NB4 (cell line): ENCODE measurements at regions not wholly inside any gene's neighbourhood (a gene's known extent, or its start where the extent isn't known, plus 50 kb on each side); places are given as distances from the start of the nearest gene placed in this dataset.

Experiments
- DNase-seq: peaks from one replicate; pipeline ENCODE4 v3.0.0; 2010; ENCODE audit warnings: low read depth
- H3K4me3 ChIP-seq: one replicate; pipeline ENCODE4 v1.5.1; 2011; ENCODE audit warnings: mild to moderate bottlenecking, low read depth, low read length, moderate library complexity
- MAX ChIP-seq: IDR thresholded peaks from 2 replicates; pipeline ENCODE4 v1.6.1; 2011; ENCODE audit warnings: low read depth, low read length
- MYC ChIP-seq: IDR thresholded peaks from 2 replicates; pipeline ENCODE4 v1.6.1; 2011; ENCODE audit warnings: low read depth, low read length
- POLR2A ChIP-seq: IDR thresholded peaks from 2 replicates; pipeline ENCODE4 v1.6.1; 2011; ENCODE audit warnings: mild to moderate bottlenecking; ENCODE audit not compliant: insufficient read length; ENCODE audit errors: extremely low read depth
- TF ChIP-seq, protein P1 (sequence below): IDR thresholded peaks from one replicate; pipeline ENCODE4 v1.5.1; 2012; ENCODE audit warnings: low read depth, low read length

DNA sequence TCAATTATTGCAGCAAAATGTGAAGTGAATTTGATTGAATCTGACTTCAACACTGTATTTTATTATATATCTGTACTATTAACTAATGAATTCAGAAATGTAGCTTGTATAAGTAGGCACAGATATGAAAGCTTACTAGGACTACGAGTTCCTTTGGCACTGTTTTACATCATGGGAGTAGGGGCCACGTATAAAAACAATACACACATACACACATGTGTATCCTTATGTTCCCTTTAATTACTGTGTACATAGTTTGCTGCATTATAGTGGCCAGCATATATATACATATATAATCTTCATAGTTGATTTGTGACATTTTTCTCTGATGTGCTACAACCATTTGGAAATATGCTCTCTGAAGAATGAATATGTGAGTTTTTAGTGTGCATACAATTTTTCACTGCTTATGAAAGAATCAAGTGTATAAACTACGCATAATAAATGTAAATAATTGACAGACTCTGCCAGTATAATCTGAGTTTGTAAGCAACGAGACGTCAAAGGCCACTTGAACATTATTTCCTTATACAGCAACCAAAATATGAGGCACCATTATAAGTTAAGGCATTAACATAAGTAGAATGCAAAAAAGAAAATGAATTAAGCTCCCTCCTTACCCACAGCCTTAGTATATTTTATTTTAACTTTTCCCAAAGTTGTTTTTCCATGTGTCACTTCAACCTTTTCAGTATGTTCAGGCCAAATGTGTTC is 98.1 kb upstream of the GALNT5 start:
- TF ChIP-seq, protein P1, sequence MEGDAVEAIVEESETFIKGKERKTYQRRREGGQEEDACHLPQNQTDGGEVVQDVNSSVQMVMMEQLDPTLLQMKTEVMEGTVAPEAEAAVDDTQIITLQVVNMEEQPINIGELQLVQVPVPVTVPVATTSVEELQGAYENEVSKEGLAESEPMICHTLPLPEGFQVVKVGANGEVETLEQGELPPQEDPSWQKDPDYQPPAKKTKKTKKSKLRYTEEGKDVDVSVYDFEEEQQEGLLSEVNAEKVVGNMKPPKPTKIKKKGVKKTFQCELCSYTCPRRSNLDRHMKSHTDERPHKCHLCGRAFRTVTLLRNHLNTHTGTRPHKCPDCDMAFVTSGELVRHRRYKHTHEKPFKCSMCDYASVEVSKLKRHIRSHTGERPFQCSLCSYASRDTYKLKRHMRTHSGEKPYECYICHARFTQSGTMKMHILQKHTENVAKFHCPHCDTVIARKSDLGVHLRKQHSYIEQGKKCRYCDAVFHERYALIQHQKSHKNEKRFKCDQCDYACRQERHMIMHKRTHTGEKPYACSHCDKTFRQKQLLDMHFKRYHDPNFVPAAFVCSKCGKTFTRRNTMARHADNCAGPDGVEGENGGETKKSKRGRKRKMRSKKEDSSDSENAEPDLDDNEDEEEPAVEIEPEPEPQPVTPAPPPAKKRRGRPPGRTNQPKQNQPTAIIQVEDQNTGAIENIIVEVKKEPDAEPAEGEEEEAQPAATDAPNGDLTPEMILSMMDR, result no peak
- TF ChIP-seq POLR2A (no peak), MAX (no peak), MYC (no peak)
- no peak overlapping the region for H3K4me3 ChIP-seq
- no peak for DNase-seq

- no peak overlapping the region for H3K4me3 ChIP-seq
- TF ChIP-seq, protein P1, result no peak
- TF ChIP-seq MYC (no peak), POLR2A (no peak), MAX (no peak)
- no peak for DNase-seq
These were observed 97.4 kb upstream of the GALNT5 start for GRCh38 chr2:157160111-157160510.

DNA sequence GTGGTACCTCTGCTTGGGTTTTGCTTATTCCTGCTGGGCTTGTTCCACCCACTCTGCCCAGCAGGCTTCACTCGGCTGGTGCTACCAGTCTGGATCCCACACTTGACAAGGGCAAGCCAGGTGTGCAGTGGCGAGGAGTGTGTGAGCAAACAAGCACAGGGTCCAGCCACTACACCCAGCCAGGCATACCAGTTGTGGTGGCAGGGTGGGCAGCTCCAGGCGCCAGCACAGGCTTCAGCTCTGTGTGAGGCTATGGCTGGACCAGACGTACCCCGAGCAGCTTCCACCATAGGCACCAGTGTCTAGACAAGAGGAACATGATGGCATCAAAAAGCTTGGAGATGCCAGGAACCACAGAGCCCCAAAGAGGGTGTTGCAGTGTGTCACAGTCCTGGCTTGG is 93.1 kb upstream of the GALNT5 start:
- H3K4me3 ChIP-seq, result no peak overlapping the region
- DNase-seq, result no peak
- TF ChIP-seq, protein P1, result no peak
- no peak for TF ChIP-seq MYC
- no peak for TF ChIP-seq POLR2A
- TF ChIP-seq MAX, result no peak

- TF ChIP-seq, protein P1, result no peak
- no peak for TF ChIP-seq MAX
- TF ChIP-seq MYC, result no peak
- TF ChIP-seq POLR2A, result no peak
- no peak for DNase-seq
- H3K4me3 ChIP-seq, result no peak overlapping the region
These were observed 92.6 kb upstream of the GALNT5 start for GRCh38 chr2:157164891-157165290.

- no peak for DNase-seq
- no peak overlapping the region for H3K4me3 ChIP-seq
- TF ChIP-seq MYC, result no peak
These were observed 89.0 kb upstream of the GALNT5 start for GRCh38 chr2:157168501-157168900.

- DNase-seq, result no peak
These were observed 87.6 kb upstream of the GALNT5 start for GRCh38 chr2:157169889-157170288.

More at GRCh38 chr2:157169889-157170288, 87.6 kb upstream of the GALNT5 start:
- TF ChIP-seq MAX, result no peak
- TF ChIP-seq POLR2A, result no peak
- TF ChIP-seq MYC, result no peak
- TF ChIP-seq, protein P1, result no peak
- no peak overlapping the region for H3K4me3 ChIP-seq
